ENCODE measurements at regions not wholly inside any gene's neighbourhood (a gene's known extent, or its start where the extent isn't known, plus 50 kb on each side); places are given as distances from the start of the nearest gene placed in this dataset.
"Not testable (repeated sequence)": the region's sequence is repeated elsewhere in the genome, so short reads cannot be mapped to it uniquely, and the experiment has no call there.

DNA sequence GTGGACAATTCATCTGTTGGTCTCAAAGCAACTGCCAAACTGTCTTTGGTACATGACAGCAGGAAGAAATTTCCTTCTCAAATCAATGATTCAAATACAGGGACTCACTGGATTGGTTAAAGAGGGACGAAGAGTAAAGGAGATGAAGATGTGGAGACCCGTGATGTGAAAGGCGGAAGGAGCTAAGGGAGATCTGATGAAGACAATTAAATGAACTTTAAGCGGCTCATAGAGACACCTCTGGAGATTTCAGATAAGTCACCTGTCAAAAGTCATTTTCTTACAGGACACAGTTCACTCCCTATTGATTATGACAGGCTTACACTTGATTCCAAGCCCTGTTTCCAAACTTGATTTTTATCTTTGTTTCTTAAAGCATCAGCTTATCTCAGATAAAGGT is 466.3 kb downstream of the DOK5 start:
- Histone ChIP-seq H3K9me3 (ENCODE audit: control insufficient read depth, insufficient read depth, low read length) (no peaks in the 10 kb centered on the region), H3K4me1 (ENCODE audit: control insufficient read depth, insufficient read depth, low read length) (no peaks in the 10 kb centered on the region), H3K27ac (ENCODE audit: low read depth, low read length) (no peak overlapping the region), H3K27me3 (ENCODE audit: control insufficient read depth, insufficient read depth, low read length) (no peaks in the 10 kb centered on the region), H3K4me3 (ENCODE audit: low read depth, low read length) (no peak overlapping the region), H3K36me3 (ENCODE audit: control insufficient read depth, insufficient read depth, low read length) (no peaks in the 10 kb centered on the region)
- DNase-seq (ENCODE audit: low read depth in 4 of 6, low spot score in 6 of 6): no peak
- WGBS (ENCODE audit: insufficient coverage): no CpG with 5 or more reads among the region's 4 CpGs

DNA sequence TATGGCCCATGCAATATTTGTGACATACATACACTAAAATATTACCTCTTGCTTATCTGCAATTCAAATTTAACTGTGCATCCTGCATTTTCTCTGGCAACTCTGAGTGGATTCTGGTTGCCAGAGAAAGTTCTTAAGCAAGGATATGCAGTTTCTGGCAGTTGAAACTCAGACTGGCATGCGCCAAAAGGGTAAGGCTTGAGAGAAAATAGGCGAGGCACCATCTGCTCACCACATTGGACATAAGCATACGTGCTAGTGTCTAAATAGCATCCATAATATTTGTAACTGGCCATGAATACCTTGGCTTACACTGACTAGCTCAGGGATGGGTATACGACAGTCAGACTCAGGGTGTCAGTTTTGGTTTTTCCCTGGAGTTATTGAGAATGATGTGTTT is 465.1 kb downstream of the DOK5 start:
- H3K9me3 ChIP-seq (ENCODE audit: control insufficient read depth, insufficient read depth, low read length): no peaks in the 10 kb centered on the region
- no peaks in the 10 kb centered on the region for H3K36me3 ChIP-seq (ENCODE audit: control insufficient read depth, insufficient read depth, low read length)
- H3K4me1 ChIP-seq (ENCODE audit: control insufficient read depth, insufficient read depth, low read length): no peaks in the 10 kb centered on the region
- H3K4me3 ChIP-seq (ENCODE audit: low read depth, low read length): no peak overlapping the region
- H3K27me3 ChIP-seq (ENCODE audit: control insufficient read depth, insufficient read depth, low read length): no peaks in the 10 kb centered on the region
- DNase-seq (ENCODE audit: low read depth in 4 of 6, low spot score in 6 of 6): peak in 1 of 6 donors; percentile 56
- 83% methylated on average over 3 of the region's 4 CpGs for WGBS (ENCODE audit: insufficient coverage)
- no peak overlapping the region for H3K27ac ChIP-seq (ENCODE audit: low read depth, low read length)

DNA sequence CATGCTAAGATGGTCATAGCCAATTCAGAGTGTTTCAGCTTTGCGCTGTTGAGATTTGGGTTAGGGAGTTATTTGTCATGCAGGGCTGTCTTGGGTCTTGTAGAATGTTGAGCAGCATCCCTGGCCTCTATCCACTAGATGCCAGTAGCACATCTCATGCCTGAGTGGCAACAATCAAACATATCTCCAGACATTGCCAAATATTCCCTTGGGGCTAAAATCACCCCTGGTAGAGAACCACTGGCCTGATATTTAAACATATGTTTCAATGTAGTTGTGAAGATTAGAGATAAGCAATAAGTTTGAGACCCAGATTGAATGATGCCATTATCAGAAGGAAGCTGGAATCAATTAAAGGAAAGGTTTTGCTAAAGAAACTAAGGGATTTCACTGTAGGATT is 463.3 kb downstream of the DOK5 start:
- H3K27ac ChIP-seq (ENCODE audit: low read depth, low read length): no peak overlapping the region
- no peak overlapping the region for H3K4me3 ChIP-seq (ENCODE audit: low read depth, low read length)
- H3K36me3 ChIP-seq (ENCODE audit: control insufficient read depth, insufficient read depth, low read length): no peaks in the 10 kb centered on the region
- H3K4me1 ChIP-seq (ENCODE audit: control insufficient read depth, insufficient read depth, low read length): no peaks in the 10 kb centered on the region
- no peaks in the 10 kb centered on the region for H3K27me3 ChIP-seq (ENCODE audit: control insufficient read depth, insufficient read depth, low read length)
- H3K9me3 ChIP-seq (ENCODE audit: control insufficient read depth, insufficient read depth, low read length): no peaks in the 10 kb centered on the region
- no CpG with 5 or more reads among the region's 1 CpG for WGBS (ENCODE audit: insufficient coverage)
- DNase-seq (ENCODE audit: low read depth in 4 of 6, low spot score in 6 of 6): no peak

DNA sequence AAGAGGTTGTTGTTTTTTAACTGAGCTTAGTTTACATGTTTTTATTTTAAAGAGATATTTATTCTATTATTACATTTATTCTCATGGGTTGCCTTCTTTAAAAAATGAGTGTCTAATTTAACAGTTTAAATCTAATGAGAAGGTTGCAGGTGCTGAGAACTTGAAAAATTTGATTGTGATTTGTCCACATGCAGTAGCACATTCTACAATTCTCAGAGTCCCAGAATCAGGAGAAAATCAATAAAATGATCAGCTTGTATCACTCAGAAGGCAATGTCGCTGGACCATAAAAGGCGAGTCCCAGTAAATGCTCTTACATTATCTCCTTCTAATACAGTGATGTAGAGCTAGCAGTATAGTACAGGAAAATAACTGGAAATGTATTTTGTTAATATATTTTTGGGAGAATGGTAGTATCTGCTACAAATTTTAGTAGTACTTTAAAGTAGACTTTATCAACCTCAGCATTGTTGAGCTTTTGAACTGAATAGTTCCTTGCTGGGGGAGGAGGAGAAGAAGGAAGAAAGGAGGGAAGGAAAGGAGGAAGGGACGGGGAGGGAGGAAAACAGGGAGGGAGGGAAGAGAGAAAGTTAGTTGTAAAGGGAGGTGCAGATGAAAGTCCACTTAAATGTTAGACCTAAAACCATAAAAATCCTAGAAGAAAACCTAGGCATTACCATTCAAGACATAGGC is 458.0 kb downstream of the DOK5 start:
- DNase-seq (ENCODE audit: low read depth in 4 of 6, low spot score in 6 of 6): no peak
- Histone ChIP-seq H3K36me3 (ENCODE audit: control insufficient read depth, insufficient read depth, low read length) (no peaks in the 10 kb centered on the region), H3K27me3 (ENCODE audit: control insufficient read depth, insufficient read depth, low read length) (no peaks in the 10 kb centered on the region), H3K4me3 (ENCODE audit: low read depth, low read length) (no peak overlapping the region), H3K27ac (ENCODE audit: low read depth, low read length) (no peak overlapping the region), H3K4me1 (ENCODE audit: control insufficient read depth, insufficient read depth, low read length) (no peaks in the 10 kb centered on the region), H3K9me3 (ENCODE audit: control insufficient read depth, insufficient read depth, low read length) (no peaks in the 10 kb centered on the region)
- WGBS (ENCODE audit: insufficient coverage): no CpG with 5 or more reads among the region's 3 CpGs

DNA sequence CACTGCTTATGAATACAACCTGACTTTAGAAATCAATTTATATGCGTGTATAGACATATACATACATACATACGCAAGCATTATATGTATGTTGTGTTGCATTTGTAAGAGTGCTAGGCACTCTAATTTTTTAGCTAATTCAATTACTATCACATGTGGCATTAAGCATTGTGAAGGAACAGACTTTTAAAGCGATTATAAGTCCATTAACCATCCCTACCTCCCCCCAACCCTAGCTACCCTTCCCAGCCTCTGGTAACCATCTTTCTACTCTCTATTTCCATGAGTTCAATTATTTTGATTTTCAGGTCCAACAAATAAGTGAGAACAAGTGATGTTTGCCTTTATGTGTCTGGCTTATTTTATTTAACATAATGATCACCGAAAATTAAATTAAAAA is 453.8 kb downstream of the DOK5 start:
- Histone ChIP-seq H3K27ac (ENCODE audit: low read depth, low read length) (no peak overlapping the region), H3K4me3 (ENCODE audit: low read depth, low read length) (no peak overlapping the region), H3K9me3 (ENCODE audit: control insufficient read depth, insufficient read depth, low read length) (no peaks in the 10 kb centered on the region), H3K27me3 (ENCODE audit: control insufficient read depth, insufficient read depth, low read length) (no peaks in the 10 kb centered on the region), H3K36me3 (ENCODE audit: control insufficient read depth, insufficient read depth, low read length) (no peaks in the 10 kb centered on the region), H3K4me1 (ENCODE audit: control insufficient read depth, insufficient read depth, low read length) (no peaks in the 10 kb centered on the region)
- no peak for DNase-seq (ENCODE audit: low read depth in 4 of 6, low spot score in 6 of 6)
- no CpG with 5 or more reads among the region's 4 CpGs for WGBS (ENCODE audit: insufficient coverage)

DNA sequence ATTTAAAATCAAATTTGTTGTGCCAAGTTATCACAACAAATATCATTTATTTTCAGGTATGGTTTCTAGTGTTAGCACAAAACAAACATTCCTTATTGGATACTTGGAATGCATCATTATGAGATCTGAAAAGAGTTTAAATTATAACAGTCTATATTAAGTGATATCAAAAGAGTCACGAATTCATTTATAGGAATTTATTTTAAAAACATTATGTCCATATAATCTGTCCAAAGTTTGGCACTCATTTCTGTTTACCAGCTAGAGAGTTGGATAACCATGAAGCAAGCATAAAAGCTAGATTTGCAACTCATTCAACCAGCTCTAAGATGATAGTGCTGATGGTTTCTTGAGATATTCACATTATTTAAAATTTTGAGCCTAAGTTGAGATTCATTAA is 453.2 kb downstream of the DOK5 start:
- H3K4me1 ChIP-seq (ENCODE audit: control insufficient read depth, insufficient read depth, low read length): no peaks in the 10 kb centered on the region
- H3K9me3 ChIP-seq (ENCODE audit: control insufficient read depth, insufficient read depth, low read length): no peaks in the 10 kb centered on the region
- no peak overlapping the region for H3K4me3 ChIP-seq (ENCODE audit: low read depth, low read length)
- no peak overlapping the region for H3K27ac ChIP-seq (ENCODE audit: low read depth, low read length)
- WGBS (ENCODE audit: insufficient coverage): no CpG with 5 or more reads among the region's 1 CpG
- H3K36me3 ChIP-seq (ENCODE audit: control insufficient read depth, insufficient read depth, low read length): no peaks in the 10 kb centered on the region
- no peak for DNase-seq (ENCODE audit: low read depth in 4 of 6, low spot score in 6 of 6)
- H3K27me3 ChIP-seq (ENCODE audit: control insufficient read depth, insufficient read depth, low read length): no peaks in the 10 kb centered on the region

DNA sequence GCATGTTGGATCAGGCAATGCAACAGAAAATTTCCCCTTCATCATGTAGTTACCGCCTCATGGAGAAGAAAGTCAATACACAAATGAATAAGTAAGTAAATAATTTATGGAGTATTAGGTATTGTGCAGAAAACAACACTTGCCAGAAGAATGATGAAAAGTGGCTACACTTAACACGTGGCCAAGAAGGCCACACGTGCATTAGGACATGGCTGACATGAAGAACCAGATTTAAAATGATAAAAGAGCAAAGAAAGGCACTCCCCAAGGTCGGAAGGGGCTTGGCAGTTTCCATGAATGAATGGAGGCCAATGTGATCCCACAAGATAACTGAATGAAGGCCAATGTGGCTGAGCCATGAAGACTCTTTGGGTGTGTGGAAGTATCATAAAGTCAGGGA is 447.2 kb downstream of the DOK5 start:
- Histone ChIP-seq H3K4me3 (ENCODE audit: low read depth, low read length) (no peak overlapping the region), H3K4me1 (ENCODE audit: control insufficient read depth, insufficient read depth, low read length) (no peaks in the 10 kb centered on the region), H3K9me3 (ENCODE audit: control insufficient read depth, insufficient read depth, low read length) (no peaks in the 10 kb centered on the region), H3K27ac (ENCODE audit: low read depth, low read length) (no peak overlapping the region), H3K27me3 (ENCODE audit: control insufficient read depth, insufficient read depth, low read length) (no peaks in the 10 kb centered on the region), H3K36me3 (ENCODE audit: control insufficient read depth, insufficient read depth, low read length) (no peaks in the 10 kb centered on the region)
- DNase-seq (ENCODE audit: low read depth in 4 of 6, low spot score in 6 of 6): no peak
- 77% methylated on average over 3 of the region's 4 CpGs for WGBS (ENCODE audit: insufficient coverage)

DNA sequence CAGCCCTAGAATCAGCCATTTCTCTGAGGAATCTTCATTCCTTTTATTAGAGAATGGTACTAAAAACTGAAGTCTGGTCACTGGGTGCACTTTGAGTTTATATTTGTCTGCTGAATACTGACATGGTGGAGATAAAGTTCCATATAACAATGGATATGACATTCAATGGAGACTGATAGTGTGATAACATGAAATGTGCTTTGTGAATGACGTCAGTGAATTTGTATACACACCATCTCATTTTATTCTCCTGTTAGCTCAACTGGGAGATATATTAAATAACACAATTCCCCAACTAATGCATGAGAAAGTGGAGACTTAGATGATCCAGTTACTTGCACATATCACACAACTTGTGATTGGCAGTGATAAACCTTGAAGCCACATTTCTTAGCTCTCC is 446.7 kb downstream of the DOK5 start:
- no peak for DNase-seq (ENCODE audit: low read depth in 4 of 6, low spot score in 6 of 6)
- H3K4me1 ChIP-seq (ENCODE audit: control insufficient read depth, insufficient read depth, low read length): no peaks in the 10 kb centered on the region
- no peak overlapping the region for H3K27ac ChIP-seq (ENCODE audit: low read depth, low read length)
- no peak overlapping the region for H3K4me3 ChIP-seq (ENCODE audit: low read depth, low read length)
- no CpG with 5 or more reads among the region's 1 CpG for WGBS (ENCODE audit: insufficient coverage)
- no peaks in the 10 kb centered on the region for H3K36me3 ChIP-seq (ENCODE audit: control insufficient read depth, insufficient read depth, low read length)
- H3K9me3 ChIP-seq (ENCODE audit: control insufficient read depth, insufficient read depth, low read length): no peaks in the 10 kb centered on the region
- H3K27me3 ChIP-seq (ENCODE audit: control insufficient read depth, insufficient read depth, low read length): no peaks in the 10 kb centered on the region

DNA sequence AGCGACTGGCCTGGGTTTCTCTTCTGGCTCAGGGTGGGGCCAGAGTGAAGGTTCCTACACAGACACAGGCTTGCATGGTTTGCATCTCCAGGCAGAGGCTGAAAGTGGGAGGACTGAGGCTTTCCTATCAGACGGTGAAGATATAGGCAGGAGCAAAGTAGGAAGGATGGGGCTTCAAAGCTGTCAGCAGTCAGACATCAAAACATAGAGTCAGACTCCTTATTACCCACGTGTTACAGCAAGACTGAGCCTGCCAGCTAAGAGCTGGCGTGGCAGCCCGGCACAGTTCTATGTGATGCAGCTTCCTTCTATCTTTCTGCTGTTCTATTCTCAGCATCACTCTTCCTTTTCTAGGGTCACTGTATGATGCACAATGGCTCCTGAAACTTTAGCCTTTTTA is 445.1 kb downstream of the DOK5 start:
- Histone ChIP-seq H3K36me3 (ENCODE audit: control insufficient read depth, insufficient read depth, low read length) (no peaks in the 10 kb centered on the region), H3K27me3 (ENCODE audit: control insufficient read depth, insufficient read depth, low read length) (no peaks in the 10 kb centered on the region), H3K4me3 (ENCODE audit: low read depth, low read length) (no peak overlapping the region), H3K27ac (ENCODE audit: low read depth, low read length) (no peak overlapping the region), H3K9me3 (ENCODE audit: control insufficient read depth, insufficient read depth, low read length) (no peaks in the 10 kb centered on the region), H3K4me1 (ENCODE audit: control insufficient read depth, insufficient read depth, low read length) (no peaks in the 10 kb centered on the region)
- DNase-seq (ENCODE audit: low read depth in 4 of 6, low spot score in 6 of 6): peak in 1 of 6 donors; percentile 43
- WGBS (ENCODE audit: insufficient coverage): 85% methylated on average over 4 of the region's 5 CpGs

DNA sequence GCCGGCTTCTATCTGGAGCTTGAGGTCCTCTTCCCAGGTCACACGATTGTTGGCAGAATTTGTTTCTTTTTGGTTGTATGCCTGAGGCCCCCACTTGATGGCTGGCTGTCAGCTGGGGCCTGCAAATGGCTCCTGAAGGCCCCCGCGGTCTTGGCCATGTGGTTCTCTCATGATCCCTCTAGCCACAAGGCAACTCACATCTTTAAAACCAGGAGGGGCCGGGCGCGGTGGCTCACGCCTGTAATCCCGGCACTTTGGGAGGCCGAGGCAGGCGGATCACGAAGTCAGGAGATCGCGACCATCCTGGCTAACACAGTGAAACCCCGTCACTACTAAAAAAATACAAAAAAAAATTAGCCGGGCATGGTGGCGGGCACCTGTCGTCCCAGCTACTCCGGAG is 443.6 kb downstream of the DOK5 start:
- 100% methylated on average over 6 of the region's 19 CpGs for WGBS (ENCODE audit: insufficient coverage)
- not testable (repeated sequence) for H3K27ac ChIP-seq (ENCODE audit: low read depth, low read length); H3K9me3 ChIP-seq (ENCODE audit: control insufficient read depth, insufficient read depth, low read length); H3K4me3 ChIP-seq (ENCODE audit: low read depth, low read length); H3K27me3 ChIP-seq (ENCODE audit: control insufficient read depth, insufficient read depth, low read length); H3K36me3 ChIP-seq (ENCODE audit: control insufficient read depth, insufficient read depth, low read length); DNase-seq (ENCODE audit: low read depth in 4 of 6, low spot score in 6 of 6); H3K4me1 ChIP-seq (ENCODE audit: control insufficient read depth, insufficient read depth, low read length)

Data from spinal cord (tissue), 9 donors.